BJ (cell line): ENCODE measurements at regions not wholly inside any gene's neighbourhood (a gene's known extent, or its start where the extent isn't known, plus 50 kb on each side); places are given as distances from the start of the nearest gene placed in this dataset.

Experiments
- CTCF ChIA-PET: fragments of 350-600 bp; formaldehyde crosslinking; extraction: SDS; loops from one replicate; lab custom pipeline; 2021; ENCODE audit warnings: antibody characterized with exemption, inconsistent platforms; lab: Yijun Ruan, JAX
- POLR2A ChIA-PET: fragments of 300-600 bp; sonication (Branson Sonifier 250); formaldehyde crosslinking; extraction: SDS; loops from one replicate; lab custom pipeline; 2021; ENCODE audit warnings: antibody characterized with exemption; lab: Charles Lee
- DNase-seq: peaks from one replicate; pipeline ENCODE4 v3.0.0-alpha.2; 2011; ENCODE audit warnings: low read depth
- H3K27me3 ChIP-seq: 2 replicates; pipeline ENCODE4 v1.6.0; 2011; ENCODE audit warnings: low read length; ENCODE audit not compliant: control insufficient read depth, insufficient read depth
- H3K36me3 ChIP-seq: 2 replicates; pipeline ENCODE4 v1.5.1; 2011; ENCODE audit warnings: low read length; ENCODE audit not compliant: control insufficient read depth, insufficient read depth
- H3K4me3 ChIP-seq: 2 replicates; pipeline ENCODE4 v1.5.1; 2011; ENCODE audit warnings: low read depth, mild to moderate bottlenecking, control low read depth, low read length
- TF ChIP-seq, protein P1 (sequence below): IDR thresholded peaks from 2 replicates; pipeline ENCODE4 v1.5.1; 2011; ENCODE audit warnings: low read depth, mild to moderate bottlenecking, control low read depth, inconsistent platforms, low read length, moderate library complexity; ENCODE audit not compliant: insufficient read depth

DNA sequence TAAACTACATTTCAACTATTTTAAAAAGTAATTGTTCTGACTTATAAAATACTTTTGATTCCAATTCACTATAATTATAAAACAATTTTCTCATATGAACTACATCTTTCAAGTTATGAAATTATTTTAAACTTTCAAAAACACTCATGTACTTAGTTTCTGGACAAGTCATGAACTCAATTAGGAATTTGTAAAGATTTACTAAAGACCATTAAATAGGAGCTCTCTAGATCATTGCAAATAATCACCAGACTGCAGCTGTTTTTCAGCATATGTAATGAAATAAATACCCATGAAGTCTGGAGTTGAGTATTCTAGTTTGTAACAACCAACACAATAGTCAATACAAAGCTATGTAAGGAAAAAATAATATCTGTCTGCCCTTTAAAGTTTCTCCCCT, 605.1 kb upstream of the MIR17HG start:
- TF ChIP-seq, protein P1, sequence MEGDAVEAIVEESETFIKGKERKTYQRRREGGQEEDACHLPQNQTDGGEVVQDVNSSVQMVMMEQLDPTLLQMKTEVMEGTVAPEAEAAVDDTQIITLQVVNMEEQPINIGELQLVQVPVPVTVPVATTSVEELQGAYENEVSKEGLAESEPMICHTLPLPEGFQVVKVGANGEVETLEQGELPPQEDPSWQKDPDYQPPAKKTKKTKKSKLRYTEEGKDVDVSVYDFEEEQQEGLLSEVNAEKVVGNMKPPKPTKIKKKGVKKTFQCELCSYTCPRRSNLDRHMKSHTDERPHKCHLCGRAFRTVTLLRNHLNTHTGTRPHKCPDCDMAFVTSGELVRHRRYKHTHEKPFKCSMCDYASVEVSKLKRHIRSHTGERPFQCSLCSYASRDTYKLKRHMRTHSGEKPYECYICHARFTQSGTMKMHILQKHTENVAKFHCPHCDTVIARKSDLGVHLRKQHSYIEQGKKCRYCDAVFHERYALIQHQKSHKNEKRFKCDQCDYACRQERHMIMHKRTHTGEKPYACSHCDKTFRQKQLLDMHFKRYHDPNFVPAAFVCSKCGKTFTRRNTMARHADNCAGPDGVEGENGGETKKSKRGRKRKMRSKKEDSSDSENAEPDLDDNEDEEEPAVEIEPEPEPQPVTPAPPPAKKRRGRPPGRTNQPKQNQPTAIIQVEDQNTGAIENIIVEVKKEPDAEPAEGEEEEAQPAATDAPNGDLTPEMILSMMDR = no peak
- POLR2A ChIA-PET = no interaction called here
- H3K4me3 ChIP-seq = no peak overlapping the region
- H3K27me3 ChIP-seq = no peaks in the 10 kb centered on the region
- CTCF ChIA-PET = no interaction called here
- H3K36me3 ChIP-seq = no peaks in the 10 kb centered on the region
- DNase-seq = no peak

DNA sequence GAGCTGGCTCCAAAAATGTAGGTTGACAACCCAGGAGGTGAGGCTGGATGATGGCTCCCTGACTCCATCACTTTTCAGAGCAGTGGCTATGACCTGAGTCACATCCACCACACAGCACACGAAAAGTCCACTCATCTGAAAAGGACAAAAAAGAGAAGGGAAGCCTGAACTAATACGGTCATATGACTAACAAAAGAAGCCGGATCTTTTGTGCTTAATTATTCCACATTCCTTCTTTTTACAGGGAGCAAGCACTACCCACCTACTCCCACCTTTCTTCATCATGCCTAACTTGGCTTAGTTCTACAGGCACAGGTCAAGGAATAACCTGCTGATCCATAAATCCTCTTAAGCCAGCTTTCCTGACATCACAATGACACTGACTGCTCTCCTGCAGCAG, 601.3 kb upstream of the MIR17HG start:
- H3K27me3 ChIP-seq = no peaks in the 10 kb centered on the region
- no peak for DNase-seq
- TF ChIP-seq, protein P1 = no peak
- H3K4me3 ChIP-seq = no peak overlapping the region
- ChIA-PET CTCF (no interaction called here), POLR2A (no interaction called here)
- H3K36me3 ChIP-seq = no peaks in the 10 kb centered on the region

DNA sequence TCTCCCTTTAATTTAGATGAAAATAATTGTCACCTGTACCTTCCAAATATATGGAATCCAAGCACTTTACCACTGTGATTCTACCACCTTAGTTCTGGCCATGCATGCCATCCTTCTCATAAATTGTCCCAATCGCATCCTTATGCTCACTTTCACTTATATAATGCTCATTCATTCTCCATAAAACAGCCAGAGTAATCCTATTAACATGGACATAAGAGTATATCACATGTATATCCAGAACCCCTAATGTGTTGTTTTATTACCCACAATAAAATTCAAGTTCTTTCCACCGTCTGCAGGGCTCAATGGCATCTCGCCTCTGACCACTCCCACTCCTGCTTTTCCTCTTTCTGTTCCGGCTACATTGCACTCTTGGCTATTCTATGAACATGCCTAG, 597.5 kb upstream of the MIR17HG start:
- no peak overlapping the region for H3K4me3 ChIP-seq
- TF ChIP-seq, protein P1 = no peak
- H3K27me3 ChIP-seq = no peaks in the 10 kb centered on the region
- ChIA-PET CTCF (no interaction called here), POLR2A (no interaction called here)
- no peak for DNase-seq
- H3K36me3 ChIP-seq = no peaks in the 10 kb centered on the region

DNA sequence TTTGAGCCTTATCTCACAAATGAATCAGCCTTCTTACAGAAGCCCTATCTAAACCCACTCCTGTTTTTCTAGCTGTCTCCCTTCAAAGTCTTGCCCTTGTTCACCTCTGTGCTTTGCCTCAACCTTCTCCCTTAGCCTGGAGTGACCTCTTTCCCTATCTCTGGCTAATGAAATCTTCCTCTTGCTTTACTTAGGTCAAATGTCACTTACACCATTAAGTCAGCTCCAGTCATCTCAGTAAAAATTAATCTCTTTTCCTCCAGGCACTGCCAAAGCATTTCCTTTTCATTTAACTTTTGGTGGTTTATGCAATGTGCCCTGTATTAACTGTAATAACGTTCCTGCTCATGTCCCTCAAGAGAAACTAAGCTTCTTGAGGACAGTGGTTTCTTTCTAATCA, 596.5 kb upstream of the MIR17HG start:
- no peaks in the 10 kb centered on the region for H3K36me3 ChIP-seq
- CTCF ChIA-PET = no interaction called here
- TF ChIP-seq, protein P1 = no peak
- H3K27me3 ChIP-seq = no peaks in the 10 kb centered on the region
- POLR2A ChIA-PET = no interaction called here
- H3K4me3 ChIP-seq = no peak overlapping the region
- DNase-seq = no peak

DNA sequence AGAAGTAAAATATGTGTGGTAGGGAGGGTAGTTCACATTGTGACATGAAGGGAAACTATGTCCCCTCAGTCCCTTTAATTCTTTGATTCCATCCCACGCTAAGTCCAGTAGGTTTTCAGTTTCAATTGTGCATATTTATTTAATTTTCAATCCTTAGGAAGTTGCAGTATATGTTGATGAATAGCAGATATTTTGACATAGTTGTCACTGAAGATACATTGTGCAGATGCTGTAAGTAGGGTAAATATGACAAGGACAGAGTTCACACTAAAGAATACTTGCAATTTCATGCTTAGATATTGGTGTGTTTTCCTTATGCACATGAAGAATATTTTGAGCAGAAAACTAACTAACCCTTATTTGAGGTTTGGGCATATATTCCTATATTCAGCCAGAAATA, 595.4 kb upstream of the MIR17HG start:
- Histone ChIP-seq H3K4me3 (no peak overlapping the region), H3K27me3 (no peaks in the 10 kb centered on the region), H3K36me3 (no peaks in the 10 kb centered on the region)
- DNase-seq = no peak
- TF ChIP-seq, protein P1 = no peak
- ChIA-PET CTCF (no interaction called here), POLR2A (no interaction called here)
